IMR-90 (cell line): ENCODE measurements at regions not wholly inside any gene's neighbourhood (a gene's known extent, or its start where the extent isn't known, plus 50 kb on each side); places are given as distances from the start of the nearest gene placed in this dataset.

Experiments
- BHLHE40 ChIP-seq: fragments of 150-350 bp; IDR thresholded peaks from 2 replicates; pipeline ENCODE4 v1.6.1; 2016; ENCODE audit warnings: mild to moderate bottlenecking, low read depth, low read length
- CEBPB ChIP-seq: IDR thresholded peaks from 2 replicates; pipeline ENCODE4 v1.6.1; 2012; ENCODE audit warnings: low read depth, low read length, improper control_type of control experiment
- CHD1 ChIP-seq: IDR thresholded peaks from 2 replicates; pipeline ENCODE4 v1.6.1; 2012; ENCODE audit warnings: low read depth, low read length, improper control_type of control experiment
- CTCF ChIP-seq: conservative IDR thresholded peaks from 2 replicates; pipeline ENCODE4 v1.5.1; 2012; ENCODE audit warnings: mild to moderate bottlenecking, low read depth, low read length, improper control_type of control experiment
- FOS ChIP-seq: fragments of 150-350 bp; IDR thresholded peaks from 2 replicates; pipeline ENCODE4 v1.6.1; 2016; ENCODE audit warnings: low read depth, low read length
- MAFK ChIP-seq: IDR thresholded peaks from 2 replicates; pipeline ENCODE4 v1.6.1; 2012; ENCODE audit warnings: low read depth, low read length, improper control_type of control experiment
- MAZ ChIP-seq: IDR thresholded peaks from 2 replicates; pipeline ENCODE4 v1.6.1; 2012; ENCODE audit warnings: low read depth, mild to moderate bottlenecking, low read length, improper control_type of control experiment, moderate library complexity, borderline replicate concordance
- MXI1 ChIP-seq: IDR thresholded peaks from 2 replicates; pipeline ENCODE4 v1.6.1; 2012; ENCODE audit warnings: low read depth, mild to moderate bottlenecking, low read length, moderate library complexity, borderline replicate concordance
- NFE2L2 ChIP-seq: fragments of 150-350 bp; IDR thresholded peaks from 2 replicates; pipeline ENCODE4 v1.6.1; 2016; ENCODE audit warnings: low read depth, mild to moderate bottlenecking, low read length
- POLR2A ChIP-seq: IDR thresholded peaks from 2 replicates; pipeline ENCODE4 v1.6.1; 2012; ENCODE audit warnings: mild to moderate bottlenecking, low read depth, low read length
- RAD21 ChIP-seq: IDR thresholded peaks from 2 replicates; pipeline ENCODE4 v1.6.1; 2012; ENCODE audit warnings: low read length, improper control_type of control experiment
- RCOR1 ChIP-seq: IDR thresholded peaks from 2 replicates; pipeline ENCODE4 v1.6.1; 2012; ENCODE audit warnings: mild to moderate bottlenecking, low read length, improper control_type of control experiment; ENCODE audit not compliant: insufficient replicate concordance
- USF2 ChIP-seq: fragments of 150-350 bp; IDR thresholded peaks from 2 replicates; pipeline ENCODE4 v1.6.1; 2017; ENCODE audit warnings: mild to moderate bottlenecking, antibody characterized with exemption, low read length, low read depth

- no peak for TF ChIP-seq POLR2A
- no peak for TF ChIP-seq CTCF
- TF ChIP-seq NFE2L2: no peak
- TF ChIP-seq CHD1: no peak
- TF ChIP-seq MAFK: no peak
- TF ChIP-seq CEBPB: no peak
- no peak for TF ChIP-seq MXI1
- no peak for TF ChIP-seq RCOR1
- no peak for TF ChIP-seq BHLHE40
- no peak for TF ChIP-seq MAZ
- no peak for TF ChIP-seq FOS
- no peak for TF ChIP-seq USF2
- no peak for TF ChIP-seq RAD21
Measured at GRCh38 chr9:126057121-126057825, 269.4 kb upstream of the MVB12B start.
